C4-2B (cell line): ENCODE measurements at regions not wholly inside any gene's neighbourhood (a gene's known extent, or its start where the extent isn't known, plus 50 kb on each side); places are given as distances from the start of the nearest gene placed in this dataset.

Source experiments
- CTCF ChIP-seq: fragments of 450-650 bp; conservative IDR thresholded peaks from 2 replicates; pipeline ENCODE4 v1.5.1; 2017; ENCODE audit warnings: mild to moderate bottlenecking
- ZFX ChIP-seq: fragments of 450-650 bp; IDR thresholded peaks from 2 replicates; pipeline ENCODE4 v1.6.1; 2017

- no peak for TF ChIP-seq CTCF
- TF ChIP-seq ZFX: no peak
Observed at GRCh38 chr21:41596241-41596925, 88.4 kb upstream of the TMPRSS2 start.
